Heart left ventricle (tissue), 13 donors: ENCODE measurements at regions not wholly inside any gene's neighbourhood (a gene's known extent, or its start where the extent isn't known, plus 50 kb on each side); places are given as distances from the start of the nearest gene placed in this dataset.

Source experiments
- POLR2A ChIP-seq, 2 donors: fragments of 450-650 bp; IDR thresholded peaks; one replicate each; pipeline ENCODE4 v1.6.1; 2017; ENCODE audit warnings: antibody characterized with exemption in 2 of 2, mild to moderate bottlenecking in 2 of 2, moderate library complexity in 2 of 2
- TF ChIP-seq, protein P1 (sequence below), 12 donors: fragments of 200-600 bp; sonication (generic) in 4 of 12; IDR thresholded peaks; one replicate each; pipeline versions ENCODE4 v1.5.0 to v1.8.0; 2018 to 2022; ENCODE audit warnings: antibody characterized with exemption in 12 of 12, mild to moderate bottlenecking in 5 of 12
- donor health status: ischemic (EF 13 %, LVEDD 7.1; RV severe dilation, severe dysfunction).
- donor health status: DM: no; HTN: yes; CAD: no.
- donor health status: DM: no; HTN: no; CAD: no.
- donor health status: ischemic (EF 25% LVEDD 6.9; RV normal size, moderate dysfunction).
- donor health status: ischemic (EF 25% LVEDD 5.7; RV mildly dilated, moderate dysfunction).
- donor health status: ischemic (EF 35%, LVEDD 5.7; RV mildly dilated, moderate dysfunction).
- donor health status: nonischemic (EF 11% LVEDD 7.7; RV severe dilation, severe dysfunction).
- donor health status: DM: yes; HTN: yes; CAD: no.
- donor health status: PGD.
- donor health status: ischemic (EF 29% LVEDD 5.4; RV normal size, mild dysfunction).
- donor health status: nonischemic (EF 23%, LVEDD 6.1; RV moderate dilation, normal function).

DNA sequence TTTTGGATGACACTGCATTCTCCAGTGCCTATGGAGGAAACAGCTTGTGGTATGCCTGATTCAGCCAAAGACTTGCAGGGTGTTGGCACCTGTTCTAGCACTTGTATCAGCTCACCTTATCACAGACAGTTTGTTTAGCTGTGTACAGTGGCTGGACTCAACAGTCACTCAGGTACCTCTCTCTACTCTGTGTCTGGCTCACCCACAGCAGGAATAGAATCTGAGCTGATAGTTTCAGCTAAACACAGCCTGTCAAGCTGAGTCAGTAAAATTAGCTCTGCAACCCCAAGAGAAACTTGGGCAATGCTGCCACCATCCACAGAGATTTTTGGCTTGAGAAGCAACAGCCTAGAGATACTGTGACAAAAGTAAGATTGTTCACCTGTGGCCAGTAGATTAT, 101.5 kb downstream of the RBMY1A1 start:
- TF ChIP-seq, protein P1, sequence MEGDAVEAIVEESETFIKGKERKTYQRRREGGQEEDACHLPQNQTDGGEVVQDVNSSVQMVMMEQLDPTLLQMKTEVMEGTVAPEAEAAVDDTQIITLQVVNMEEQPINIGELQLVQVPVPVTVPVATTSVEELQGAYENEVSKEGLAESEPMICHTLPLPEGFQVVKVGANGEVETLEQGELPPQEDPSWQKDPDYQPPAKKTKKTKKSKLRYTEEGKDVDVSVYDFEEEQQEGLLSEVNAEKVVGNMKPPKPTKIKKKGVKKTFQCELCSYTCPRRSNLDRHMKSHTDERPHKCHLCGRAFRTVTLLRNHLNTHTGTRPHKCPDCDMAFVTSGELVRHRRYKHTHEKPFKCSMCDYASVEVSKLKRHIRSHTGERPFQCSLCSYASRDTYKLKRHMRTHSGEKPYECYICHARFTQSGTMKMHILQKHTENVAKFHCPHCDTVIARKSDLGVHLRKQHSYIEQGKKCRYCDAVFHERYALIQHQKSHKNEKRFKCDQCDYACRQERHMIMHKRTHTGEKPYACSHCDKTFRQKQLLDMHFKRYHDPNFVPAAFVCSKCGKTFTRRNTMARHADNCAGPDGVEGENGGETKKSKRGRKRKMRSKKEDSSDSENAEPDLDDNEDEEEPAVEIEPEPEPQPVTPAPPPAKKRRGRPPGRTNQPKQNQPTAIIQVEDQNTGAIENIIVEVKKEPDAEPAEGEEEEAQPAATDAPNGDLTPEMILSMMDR (IDR thresholded peaks at IDR 0.05), result no peak
- no peak for TF ChIP-seq POLR2A (IDR thresholded peaks at IDR 0.05)
